ENCODE measurements at regions not wholly inside any gene's neighbourhood (a gene's known extent, or its start where the extent isn't known, plus 50 kb on each side); places are given as distances from the start of the nearest gene placed in this dataset.
"Not testable (repeated sequence)": the region's sequence is repeated elsewhere in the genome, so short reads cannot be mapped to it uniquely, and the experiment has no call there.

DNA sequence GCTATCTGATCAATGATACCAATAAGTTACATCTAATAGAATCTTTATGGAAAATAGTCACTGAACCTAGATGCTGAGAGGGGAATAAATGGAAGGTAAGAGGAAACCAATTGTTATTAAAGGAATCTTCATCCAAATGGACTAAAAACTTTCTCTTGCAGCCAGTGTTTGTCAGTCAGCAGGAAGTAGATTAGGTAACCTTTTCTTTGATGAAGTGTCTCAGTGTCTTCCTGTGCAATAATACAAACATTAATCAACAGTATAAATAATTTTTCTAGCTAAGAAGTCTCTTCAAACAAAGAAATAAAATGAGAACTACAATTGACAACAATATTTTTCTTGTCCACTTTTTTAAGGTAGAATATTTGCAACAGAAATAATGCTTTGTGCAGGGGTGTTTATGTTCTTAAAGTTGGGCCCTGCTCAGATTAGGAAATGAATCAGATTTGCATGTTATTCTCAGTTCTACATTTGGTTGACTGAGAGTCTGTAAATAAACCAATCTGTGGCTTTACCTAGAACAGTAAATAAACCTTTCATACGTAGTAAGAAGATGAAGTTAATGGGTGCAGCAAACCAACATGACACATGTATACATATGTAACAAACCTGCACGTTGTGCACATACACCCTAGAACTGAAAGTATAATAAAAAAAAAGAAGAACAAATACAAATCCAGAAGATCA lies 391.4 kb downstream of the MRPL39 start:
- DNase-seq = no peak

DNA sequence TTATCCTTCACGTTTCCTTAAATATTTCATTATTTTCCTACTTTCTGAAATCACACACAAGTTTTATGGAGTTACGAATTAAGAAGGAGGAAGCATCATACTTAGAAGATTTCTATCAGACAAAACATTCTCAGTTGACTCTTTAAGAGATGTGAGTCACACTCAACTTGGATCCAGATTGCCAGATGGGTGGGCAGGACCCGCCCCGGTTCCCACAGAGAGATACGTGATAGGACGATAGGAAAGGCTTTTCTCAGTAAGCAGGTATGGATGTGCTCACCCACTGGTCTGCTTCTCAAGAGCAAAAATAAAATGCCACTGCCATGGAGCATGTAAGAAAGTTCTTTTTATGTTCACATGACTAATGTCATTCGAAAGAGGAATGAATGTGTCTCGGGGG lies 392.6 kb downstream of the MRPL39 start:
- DNase-seq = no peak

DNA sequence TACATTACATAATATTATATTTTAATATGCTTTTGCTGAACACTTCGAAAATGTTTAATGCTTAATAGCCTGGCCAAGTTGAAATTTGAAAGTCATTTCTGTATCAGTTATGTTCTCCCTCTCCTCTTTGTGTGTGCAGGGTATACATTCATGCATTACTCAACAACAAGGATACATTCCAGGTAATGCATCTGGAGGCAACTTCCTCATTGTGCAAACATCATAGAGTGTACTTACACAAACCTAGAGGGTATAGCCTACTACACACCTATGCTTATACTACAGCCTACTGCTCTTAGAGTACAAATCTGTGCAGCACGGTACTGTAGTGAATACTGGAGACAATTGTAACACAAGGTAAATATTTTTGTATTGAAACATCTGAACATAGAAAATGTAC lies 407.3 kb downstream of the MRPL39 start:
- DNase-seq = no peak

DNA sequence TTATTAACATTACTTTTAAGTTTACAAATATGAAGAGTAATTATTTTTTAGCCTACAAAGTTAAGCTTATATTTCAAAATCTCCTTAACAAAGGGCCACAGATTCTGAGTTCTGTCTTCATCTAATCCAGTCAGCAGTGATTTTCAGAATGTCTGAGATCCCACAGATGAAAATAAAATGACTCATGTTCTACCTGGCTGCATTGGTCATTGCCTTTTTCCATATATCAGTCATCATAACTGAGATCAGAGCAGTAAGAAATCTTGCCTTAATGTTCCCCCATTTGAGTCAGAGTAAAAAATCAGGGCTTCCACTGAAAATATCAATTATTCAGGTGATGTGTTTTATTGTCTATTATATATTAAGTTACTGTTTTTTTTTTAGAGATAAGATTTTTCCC lies 416.1 kb downstream of the MRPL39 start:
- no peak for DNase-seq

DNA sequence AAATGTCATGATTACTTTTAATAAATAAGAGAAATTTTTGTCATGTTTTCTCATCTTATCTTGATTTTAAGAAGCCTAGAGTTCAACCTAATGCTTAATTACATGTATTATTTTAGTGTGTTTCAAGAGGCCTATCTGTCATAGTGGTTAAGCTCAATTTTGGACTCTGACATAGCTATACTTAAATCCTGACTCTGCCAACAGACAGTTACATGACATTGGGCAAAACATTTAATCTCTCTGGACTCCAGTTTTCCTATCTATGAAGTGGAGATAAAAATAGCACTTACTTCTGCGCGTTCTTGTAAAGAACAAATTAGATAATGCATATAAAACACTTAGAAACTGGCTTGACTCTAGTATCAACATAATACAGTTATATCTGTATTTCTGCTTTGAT lies 417.8 kb downstream of the MRPL39 start:
- no peak for DNase-seq

DNA sequence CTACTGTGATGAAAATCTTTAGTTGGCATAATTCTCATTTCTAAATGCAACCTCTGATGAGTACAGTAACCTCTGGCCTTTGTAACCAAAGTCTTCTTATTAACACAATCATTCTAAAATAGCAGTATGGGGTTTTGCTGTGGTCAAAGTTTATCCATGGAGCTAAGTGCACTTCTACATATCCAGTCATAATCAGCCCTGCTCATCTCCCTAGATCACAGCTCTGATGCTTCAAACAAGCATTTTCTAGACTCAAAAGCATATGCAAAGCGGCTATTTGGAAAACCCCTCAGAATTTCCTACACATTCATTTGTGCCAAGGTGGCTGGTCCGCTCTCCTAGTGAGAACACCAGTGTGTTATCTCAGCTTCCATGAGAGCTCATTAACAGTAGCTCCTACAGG lies 418.6 kb downstream of the MRPL39 start:
- no peak for DNase-seq

DNA sequence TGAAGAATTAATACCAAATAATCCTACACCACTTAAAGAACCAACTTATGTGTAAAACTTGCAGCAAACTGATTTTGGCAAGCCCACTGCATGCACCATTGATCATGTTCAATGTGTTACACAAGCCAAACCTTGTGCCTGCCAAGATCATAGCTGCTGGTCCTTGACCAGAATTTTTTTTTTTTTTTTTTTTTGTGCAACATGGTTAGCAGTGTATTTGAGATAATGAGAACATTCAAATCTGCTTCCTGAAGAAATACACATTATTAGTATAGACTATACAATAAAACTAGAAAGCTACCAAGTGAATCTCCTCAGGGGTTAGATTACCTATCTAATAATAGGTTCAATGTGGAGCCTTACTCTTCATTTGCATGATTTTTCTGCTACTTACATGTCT lies 421.0 kb downstream of the MRPL39 start:
- no peak for DNase-seq

DNA sequence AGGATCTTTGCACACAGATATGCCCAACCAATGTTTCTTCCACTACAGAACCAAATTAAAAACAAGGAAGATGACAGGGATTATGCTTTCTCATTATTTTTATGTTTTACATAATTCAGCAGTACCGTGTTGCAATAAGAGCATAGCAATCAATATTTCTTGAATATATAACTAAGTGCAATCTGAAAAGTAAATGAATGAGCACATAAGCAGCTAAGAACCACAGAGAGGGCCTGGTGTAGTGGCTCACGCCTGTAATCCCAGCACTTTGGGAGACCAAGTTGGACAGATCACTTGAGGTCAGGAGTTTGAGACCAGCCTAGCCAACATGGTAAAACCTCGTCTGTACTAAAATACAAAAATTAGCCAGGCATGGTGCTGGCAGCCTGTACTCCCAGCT lies 423.7 kb downstream of the MRPL39 start:
- no peak for DNase-seq

DNA sequence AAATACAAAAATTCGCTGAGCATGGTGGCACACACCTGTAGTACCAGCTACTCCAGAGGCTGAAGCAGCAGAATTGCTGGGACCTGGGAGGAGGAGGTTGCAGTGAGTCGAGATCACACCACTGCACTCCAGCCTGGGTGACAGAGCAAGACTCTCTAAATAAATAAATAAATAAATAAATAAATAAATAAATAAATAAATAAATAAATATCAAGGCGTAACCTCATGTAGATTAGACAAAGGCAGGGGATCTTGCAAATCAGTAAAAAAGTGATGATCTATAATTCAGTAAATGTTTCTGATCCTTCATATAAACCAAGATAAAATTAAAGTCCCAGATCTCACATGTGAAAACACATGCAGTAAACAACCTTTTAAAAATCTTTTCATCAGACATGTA lies 425.6 kb downstream of the MRPL39 start:
- not testable (repeated sequence) for DNase-seq

DNA sequence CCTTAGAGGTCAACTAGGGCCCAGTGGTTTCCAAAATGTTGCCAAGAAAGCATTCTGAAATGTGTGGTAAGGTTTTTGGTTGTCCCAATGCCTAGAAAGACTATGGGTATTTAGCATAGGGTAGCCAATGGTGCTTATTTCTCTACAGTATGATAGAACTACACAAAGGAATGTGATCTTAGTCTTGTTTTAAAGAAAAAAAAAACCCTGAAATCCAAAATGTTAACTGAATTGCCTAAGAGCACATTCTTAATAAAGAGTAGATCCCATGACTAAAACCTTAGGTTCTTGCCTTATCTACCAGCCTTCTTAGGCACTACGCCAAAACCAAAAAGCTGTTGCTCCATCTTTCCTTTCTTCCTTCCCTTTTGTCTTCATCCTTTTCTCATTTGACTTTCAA lies 428.2 kb downstream of the MRPL39 start:
- no peak for DNase-seq

DNA sequence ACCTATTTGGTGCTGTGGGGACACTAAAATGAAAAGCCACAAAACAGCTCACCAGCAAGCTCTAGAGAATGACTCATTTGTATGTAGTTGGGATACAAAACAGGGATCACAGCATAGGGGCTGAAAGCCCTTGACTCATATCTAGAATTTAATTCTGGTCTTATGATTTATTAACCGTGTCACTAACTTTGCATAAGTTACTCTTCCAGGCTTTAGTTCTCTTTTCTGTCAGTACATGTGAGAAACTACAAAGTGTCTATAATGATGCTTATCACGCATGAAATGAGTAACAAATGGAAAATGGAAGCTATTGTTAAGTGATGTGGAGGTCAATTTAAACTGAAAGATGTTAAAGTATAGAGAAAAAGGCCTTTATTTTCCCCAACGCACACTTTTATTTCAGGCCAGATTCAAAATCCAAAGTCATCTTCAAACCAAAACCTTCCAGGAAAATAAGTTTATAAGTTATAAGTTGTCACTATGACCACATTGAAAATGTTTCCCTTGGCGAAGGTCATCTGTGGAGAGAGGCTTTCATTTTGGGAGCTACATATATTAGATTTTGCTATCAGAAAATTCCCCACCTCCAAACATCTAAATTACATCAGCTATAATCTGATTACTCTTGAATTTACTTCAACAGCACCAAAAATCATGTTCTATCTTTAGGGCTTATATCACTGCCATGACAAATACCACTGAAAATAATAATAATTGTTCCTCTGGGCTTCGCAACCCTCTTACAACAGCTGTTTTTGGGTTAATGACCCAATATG lies 430.5 kb downstream of the MRPL39 start:
- no peak for DNase-seq

DNA sequence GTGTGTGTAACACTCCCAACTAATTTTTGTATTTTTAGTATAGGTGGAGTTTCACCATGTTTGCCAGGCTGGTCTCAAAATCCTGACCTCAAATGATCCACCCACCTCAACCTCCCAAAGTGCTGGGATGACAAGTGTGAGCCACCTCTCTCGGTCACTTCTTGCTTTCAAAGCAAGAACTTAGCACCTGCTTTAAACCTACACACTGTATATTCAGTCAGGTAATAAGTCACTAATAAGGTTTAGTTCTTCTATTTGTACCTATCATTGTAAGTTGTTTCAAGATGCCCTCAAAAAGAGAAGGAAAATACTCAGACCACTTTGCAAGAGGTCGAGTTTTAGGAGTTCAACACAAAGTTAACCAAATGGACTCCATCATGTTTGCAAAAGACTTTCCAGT lies 431.3 kb downstream of the MRPL39 start:
- no peak for DNase-seq

DNA sequence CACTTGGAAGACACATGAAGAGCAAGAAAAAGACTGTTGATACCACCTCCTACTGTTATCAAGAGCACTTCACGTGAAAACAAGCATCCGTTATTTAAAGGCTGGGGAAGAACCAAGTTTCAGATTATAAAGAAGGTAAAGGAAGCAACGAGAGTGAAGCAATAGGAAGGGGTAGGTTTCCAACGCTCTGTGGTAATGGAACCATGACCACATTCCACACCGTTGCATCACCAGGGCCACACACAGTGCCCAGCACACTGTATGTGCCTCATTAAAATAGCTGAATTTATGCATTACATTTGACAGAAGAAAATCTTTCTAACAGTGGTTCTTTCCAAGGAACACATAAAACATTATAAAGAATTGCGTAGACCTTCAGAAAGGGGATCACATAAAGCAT lies 435.8 kb downstream of the MRPL39 start:
- no peak for DNase-seq

DNA sequence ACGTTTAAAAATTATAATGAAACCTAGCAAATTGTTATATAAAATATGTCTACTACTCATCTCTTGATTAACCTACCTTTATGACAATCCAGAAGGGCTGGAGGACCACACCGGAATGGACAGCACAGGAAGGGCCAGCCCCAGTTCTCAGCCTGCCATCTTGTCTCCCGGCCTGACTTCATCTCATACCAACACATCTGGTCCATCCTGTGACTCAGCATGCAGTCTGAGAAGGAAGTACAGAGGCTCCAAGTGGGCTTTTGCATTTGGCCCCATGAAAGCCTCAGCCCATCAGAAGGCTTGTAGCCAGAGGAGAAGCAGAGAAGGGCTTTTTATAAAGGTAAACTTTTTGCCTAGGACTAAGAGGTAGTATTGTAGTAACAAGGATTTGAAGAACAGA lies 436.6 kb downstream of the MRPL39 start:
- DNase-seq = no peak

DNA sequence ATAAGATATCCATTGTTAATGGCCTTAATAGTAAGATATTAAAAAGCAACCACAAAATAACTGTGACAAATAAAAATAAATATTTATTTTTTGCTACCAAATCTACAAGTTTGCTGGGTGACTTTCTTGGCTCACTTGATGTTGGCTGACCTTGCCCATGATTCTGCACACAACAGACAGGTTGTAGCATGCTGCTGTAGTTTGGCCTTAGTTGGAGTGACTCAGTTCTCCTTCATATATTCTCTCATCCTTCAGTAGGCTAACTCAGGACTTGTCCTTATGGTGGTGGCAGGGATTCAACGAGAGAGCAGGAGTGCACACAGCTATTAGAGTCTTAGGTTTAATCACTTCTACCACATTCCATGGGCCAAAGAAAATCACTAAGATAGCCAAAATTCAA lies 437.9 kb downstream of the MRPL39 start:
- DNase-seq = no peak

DNA sequence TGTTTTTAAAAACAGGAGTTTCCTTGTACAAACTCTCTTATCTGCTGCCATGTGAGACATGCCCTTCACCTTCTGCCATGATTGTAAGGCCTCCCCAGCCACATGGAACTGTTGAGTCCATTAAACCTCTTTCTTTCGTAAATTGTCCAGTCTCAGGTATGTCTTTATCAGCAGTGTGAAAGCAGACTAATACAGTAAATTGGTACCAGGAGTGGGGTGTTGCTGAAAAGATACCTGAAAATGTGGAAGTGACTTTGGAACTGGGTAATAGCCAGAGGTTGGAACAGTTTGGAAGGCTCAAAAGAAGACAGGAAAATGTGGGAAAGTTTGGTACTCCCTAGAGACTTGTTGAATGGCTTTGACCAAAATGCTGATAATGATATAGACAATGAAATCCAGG lies 440.4 kb downstream of the MRPL39 start:
- not testable (repeated sequence) for DNase-seq

DNA sequence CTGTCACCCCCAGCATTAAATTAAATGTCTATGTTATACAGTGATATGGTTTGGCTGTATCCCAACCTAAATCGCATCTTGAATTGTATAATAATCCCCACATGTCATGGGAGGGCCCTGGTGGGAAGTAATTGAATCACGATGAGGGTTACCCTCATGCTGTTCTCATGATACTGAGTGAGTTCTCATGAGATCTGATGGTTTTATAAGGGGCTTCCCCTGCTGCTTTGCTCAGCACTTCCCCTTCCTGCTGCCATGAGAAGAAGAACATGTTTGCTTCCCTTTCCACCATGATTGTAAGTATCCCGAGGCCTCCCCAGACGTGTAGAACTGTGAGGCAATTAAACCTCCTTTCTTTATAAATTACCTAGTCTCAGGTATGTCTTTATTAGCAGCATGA lies 445.7 kb downstream of the MRPL39 start:
- DNase-seq = no peak

DNA sequence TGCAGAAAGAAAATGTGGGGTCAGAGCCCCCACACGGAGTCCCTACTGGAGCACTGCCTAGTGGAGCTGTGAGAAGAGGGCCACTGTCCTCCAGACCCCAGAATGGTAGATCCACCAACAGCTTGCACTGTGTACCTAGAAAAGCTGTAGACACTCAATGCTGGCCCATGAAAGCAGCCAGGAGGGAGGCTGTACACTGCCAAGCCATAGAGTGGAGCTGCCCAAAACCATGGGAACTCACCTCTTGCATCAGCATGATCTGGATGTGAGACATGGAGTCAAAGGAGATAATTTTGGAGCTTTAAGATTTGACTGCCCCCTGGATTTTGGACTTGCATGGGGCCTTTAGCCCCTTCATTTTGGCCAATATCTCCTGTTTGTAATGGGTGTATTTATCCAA lies 452.3 kb downstream of the MRPL39 start:
- not testable (repeated sequence) for DNase-seq

DNA sequence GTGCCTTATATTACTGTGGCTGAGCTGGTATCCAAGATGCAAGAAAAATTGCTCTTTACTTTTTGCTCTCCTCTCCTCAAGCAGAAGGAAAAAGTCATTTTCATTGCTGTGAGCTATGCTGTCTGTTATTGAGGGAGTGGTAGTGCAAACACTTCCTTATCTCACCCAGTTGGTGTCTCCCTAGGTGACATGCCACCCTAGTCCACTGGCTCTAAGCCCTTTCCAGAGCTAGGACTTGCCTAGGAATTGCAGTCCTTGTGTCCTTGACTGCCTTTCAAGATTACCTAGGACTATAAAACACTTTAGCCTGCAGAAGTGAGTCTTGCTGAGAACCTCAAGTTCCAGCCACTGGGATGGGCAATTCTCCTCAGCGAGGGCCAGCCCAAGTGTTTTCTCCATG lies 458.3 kb downstream of the MRPL39 start:
- DNase-seq = no peak

DNA sequence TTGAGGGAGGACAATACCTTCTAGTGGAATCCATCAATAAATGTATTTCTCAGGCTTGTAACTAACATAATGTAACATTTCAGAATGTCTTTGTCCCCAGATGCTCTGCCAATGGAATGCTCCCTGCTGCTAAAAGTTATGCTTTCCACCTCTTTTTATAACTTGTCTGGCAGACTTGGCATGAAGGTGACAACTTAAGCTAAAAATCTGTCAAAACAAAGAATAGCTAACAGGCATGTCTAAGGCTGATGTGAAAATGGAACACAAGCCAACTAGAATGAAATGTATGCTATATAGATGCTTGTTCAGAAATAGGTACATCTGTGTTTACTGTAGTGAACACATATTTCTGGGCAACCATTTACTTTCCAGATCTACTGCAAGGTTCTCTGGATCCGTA lies 467.9 kb downstream of the MRPL39 start:
- DNase-seq = no peak

DNA sequence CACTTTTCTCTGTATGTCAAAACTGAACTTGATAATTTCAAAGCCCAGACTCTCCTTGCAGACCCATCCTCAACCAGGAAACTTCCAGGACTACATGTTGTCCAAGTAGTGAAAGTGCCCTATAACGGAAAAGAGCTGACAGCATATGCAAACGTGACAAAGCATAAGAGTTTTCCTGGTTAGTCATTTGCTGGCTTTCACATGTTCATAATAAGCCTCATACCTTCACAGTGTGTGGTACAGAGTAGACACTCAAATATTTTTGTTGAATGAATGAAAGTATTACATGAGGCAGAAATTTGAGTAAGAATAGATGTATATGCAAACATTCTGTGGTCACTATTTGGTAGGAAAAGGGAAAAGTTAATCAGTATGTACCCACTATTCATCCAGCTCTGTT lies 473.3 kb downstream of the MRPL39 start:
- DNase-seq = no peak

DNA sequence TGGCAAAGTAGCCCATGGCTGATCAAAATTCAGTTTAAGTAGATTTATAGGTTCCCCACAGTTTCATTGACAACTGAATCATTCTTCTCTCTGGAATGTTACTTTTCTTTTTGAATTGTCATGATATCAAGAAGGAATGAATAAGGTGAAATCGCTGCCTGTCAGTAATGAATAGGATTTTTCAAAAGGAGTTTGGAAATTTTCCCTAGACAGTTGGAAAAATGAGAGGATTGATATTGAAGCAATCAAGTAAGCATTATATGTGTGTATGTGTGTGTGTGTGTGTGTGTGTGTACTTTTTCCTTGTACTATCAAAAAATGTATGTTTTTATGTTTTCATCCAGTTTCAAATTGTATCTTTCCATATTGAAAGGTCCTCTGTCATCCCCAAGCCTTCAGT lies 479.5 kb downstream of the MRPL39 start:
- DNase-seq = no peak

DNA sequence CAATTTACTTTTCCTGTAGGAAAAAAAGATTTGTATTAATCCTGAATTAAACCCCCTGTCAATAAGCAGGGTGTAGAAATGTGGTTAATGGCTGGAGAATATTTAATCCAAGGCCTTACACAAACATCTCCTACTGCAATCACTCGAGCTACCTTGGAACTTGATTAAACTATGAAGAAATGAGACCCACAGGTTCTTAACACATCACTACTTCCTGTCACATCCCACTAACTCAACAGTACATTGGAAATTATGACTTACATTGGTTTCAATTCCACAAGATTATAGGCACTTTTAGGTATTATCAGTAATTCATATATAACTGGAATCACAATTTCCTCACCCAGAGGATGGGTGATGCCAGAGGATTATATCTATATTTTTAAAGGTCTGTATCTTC lies 480.3 kb downstream of the MRPL39 start:
- DNase-seq = no peak

DNA sequence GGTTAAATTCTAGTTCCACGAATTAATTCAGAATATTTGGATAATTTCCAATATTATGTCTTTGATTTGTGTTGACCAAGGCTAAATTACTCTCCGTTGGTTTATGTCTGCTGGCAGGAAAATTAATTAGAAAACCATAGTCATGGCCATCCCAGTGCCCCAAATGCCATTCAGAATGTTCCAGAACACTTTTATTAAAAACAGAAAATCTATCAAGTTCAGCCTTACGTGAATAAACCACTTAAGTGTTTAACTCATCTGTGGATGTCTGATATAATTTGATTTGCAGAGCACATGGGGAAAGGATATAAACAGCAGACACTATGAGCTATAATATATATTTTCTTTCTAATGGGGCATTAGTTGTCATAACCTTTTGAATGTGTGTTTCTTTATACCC lies 480.7 kb downstream of the MRPL39 start:
- no peak for DNase-seq

DNA sequence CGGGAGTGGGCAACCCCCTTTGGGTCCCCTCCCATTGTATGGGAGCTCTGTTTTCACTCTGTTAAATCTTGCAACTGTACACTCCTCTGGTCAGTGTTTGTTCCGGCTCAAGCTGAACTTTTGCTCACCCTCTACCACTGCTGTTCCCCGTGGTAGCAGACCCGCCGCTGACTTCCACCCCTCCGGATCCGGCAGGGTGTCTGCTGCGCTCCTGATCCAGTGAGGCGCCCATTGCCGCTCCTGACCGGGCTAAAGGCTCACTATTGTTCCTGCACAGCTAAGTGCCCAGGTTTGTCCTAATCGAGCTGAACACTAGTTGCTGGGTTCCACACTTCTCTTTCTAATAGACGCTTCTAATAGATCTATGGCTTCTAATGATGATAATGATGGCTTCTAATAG lies 488.6 kb downstream of the MRPL39 start:
- no peak for DNase-seq
